ENCODE measurements at regions not wholly inside any gene's neighbourhood (a gene's known extent, or its start where the extent isn't known, plus 50 kb on each side); places are given as distances from the start of the nearest gene placed in this dataset.

GRCh38 chr5:57055731-57056130 lies 103.8 kb upstream of the MIER3 start:
- no peak for TF ChIP-seq CTCF (IDR thresholded peaks at IDR 0.05)
- no peak for TF ChIP-seq POLR2A (IDR thresholded peaks at IDR 0.05)

All from esophagus squamous epithelium (tissue), 4 donors.